ENCODE measurements at regions not wholly inside any gene's neighbourhood (a gene's known extent, or its start where the extent isn't known, plus 50 kb on each side); places are given as distances from the start of the nearest gene placed in this dataset.

GRCh38 chr5:5665225-5666075 is 243.0 kb downstream of the ICE1 start:
- no peak for DNase-seq

DNA sequence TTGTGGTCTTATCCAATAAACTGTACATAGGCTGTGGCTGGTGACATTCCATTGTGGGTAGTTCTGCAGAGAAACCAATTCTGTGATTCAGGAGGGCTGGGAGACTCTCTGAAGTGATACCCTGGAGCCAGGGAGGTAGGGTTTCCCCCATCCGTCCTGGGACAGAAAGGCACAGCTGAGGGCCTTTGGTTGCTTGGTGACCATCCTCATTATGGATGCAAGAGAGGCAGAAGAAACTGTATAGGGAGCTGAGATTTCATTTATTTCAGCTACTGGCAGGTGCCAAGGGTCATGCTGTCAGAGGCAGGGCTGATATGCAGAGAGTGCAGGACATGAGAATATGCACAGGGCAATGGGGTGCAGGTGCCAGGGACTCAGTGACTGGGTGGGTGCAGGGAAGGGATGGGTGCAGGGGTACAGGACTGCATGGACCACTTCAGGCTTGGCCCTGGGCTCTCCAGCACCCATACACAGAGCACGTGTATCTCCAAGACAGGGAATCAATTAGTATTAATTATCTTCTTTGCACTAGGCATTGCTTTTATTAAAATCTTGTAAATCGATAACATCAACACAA is 236.5 kb downstream of the ICE1 start:
- no peak for DNase-seq

- DNase-seq = no peak
Measured at GRCh38 chr5:5658226-5658625, 235.7 kb downstream of the ICE1 start.

GRCh38 chr5:5652181-5652580 is 229.7 kb downstream of the ICE1 start:
- no peak for DNase-seq

- no peak for DNase-seq
Measured at GRCh38 chr5:5650949-5651348, 228.5 kb downstream of the ICE1 start.

GRCh38 chr5:5650242-5650641 is 227.8 kb downstream of the ICE1 start:
- DNase-seq = no peak

- DNase-seq = no peak
Measured at GRCh38 chr5:5649641-5650040, 227.2 kb downstream of the ICE1 start.

DNA sequence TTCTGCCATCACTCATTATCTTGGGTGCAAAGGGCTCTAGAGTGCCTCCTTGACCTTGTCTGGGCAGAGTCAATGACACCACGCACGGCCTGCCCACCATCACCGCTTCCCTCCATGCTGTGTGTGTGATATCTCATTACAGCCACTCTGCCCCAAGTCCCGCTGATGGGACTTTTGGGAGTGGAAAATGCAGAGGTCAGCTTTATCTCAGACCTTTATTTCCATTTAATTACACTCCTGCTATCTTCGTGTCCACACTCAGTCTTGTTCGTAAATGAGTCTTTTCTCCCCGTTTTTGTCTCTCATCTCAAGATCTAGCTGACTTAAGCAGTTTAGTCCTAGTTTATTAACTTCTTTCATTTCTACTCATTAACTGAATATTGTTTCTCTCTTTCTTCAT is 226.2 kb downstream of the ICE1 start:
- no peak for DNase-seq

DNA sequence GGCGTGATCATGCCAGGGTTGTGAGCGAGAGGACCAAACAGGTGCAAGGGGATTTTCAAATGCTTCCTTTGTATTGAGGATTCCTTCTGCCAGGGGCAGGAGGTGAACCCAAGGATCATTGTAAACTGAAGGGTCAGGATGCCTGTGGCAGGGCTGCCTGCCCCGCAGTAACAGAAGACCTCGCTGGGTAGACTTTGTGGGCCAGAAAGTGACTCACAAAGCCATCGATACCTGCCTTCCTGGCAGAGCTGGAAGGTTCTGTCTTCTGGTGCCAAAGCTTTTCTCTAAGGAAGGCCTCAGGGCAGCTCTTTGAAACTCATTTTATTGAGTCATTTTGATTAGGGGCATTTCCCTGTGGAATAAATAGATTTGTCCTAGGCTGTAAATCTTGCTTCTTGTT is 223.4 kb downstream of the ICE1 start:
- no peak for DNase-seq

GRCh38 chr5:5645198-5645597 is 222.7 kb downstream of the ICE1 start:
- no peak for DNase-seq

DNA sequence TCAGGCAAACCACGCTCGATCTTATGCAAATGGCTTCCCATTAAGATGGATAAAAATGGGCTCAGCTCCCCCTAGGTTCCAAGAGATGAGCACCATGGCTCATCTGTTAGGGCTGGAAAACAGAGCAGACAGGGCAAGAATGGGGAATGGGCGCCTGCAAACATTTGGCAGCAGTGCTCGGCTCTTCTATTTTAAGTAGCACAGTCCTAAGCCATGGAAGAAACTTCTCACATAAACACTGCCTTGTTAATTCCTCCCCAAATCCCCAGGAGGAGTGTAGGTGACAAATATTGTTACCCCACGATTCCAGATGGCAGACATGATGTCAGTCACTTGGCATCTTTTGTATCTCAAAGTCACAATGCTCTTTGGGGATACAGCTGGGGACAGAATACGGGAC is 221.8 kb downstream of the ICE1 start:
- no peak for DNase-seq

DNA sequence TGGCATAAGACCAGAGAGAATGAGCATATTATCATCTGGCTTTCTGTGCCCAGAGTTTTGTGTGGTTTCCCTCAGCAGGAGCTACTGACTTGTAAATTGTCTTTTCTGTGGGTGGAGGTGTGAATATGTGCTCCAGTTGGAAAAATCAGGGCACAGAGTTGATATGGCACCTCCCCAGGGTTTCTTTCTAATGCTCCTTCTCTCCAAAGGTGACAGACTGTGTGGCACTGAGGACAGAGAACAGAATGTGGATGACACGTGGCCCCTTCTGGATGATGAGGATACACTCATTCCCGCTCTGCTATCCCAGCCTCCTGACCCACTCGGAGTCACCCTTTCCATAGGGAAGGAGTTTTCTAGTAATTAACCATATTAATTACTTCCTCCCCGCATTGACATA is 221.0 kb downstream of the ICE1 start:
- no peak for DNase-seq

- no peak for DNase-seq
Measured at GRCh38 chr5:5638211-5638610, 215.7 kb downstream of the ICE1 start.

- DNase-seq = no peak
Measured at GRCh38 chr5:5637173-5637572, 214.7 kb downstream of the ICE1 start.

- DNase-seq = no peak
Measured at GRCh38 chr5:5634817-5635216, 212.3 kb downstream of the ICE1 start.

GRCh38 chr5:5633579-5633978 is 211.1 kb downstream of the ICE1 start:
- no peak for DNase-seq

DNA sequence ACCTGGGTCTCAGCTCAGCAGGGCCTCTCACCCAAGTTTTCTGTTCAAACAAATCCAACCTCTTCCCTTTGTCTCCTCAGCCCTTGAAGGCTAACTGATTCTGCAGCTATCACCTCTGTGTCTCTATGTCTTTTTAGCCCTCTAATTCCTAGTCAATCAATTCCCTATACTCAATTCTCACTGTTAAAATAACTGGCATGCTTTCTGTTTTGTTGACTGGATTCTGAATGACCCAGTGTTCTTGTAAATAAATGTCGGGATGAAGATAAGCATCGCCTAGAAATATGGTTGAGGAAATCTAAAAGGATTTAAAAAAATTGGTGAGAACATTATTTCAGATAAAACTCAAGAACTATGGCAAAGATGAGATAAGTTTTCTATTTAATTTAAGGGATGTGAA is 210.2 kb downstream of the ICE1 start:
- no peak for DNase-seq

GRCh38 chr5:5629607-5629978 is 207.1 kb downstream of the ICE1 start:
- no peak for DNase-seq

GRCh38 chr5:5628866-5629606 is 206.6 kb downstream of the ICE1 start:
- DNase-seq = no peak

DNA sequence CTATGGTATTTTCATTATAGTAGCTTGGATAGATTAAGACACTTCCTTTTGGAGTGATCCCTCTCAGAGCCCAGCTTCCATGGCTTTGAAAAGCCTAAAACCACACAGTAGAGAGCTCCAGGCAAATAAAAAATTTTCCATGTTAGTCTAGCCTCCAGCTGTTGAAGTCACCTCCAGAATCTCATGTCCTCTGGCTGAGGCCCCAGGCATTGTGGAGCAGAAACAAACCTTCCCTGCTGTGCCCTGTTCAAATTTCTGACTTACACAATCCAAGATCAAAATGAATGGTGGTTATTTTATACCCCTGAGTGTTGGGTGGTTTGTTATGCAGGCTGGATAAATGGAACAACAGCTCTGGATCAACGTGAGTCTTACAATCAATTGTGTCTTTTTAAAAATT is 203.9 kb downstream of the ICE1 start:
- no peak for DNase-seq

- DNase-seq = no peak
Measured at GRCh38 chr5:5625491-5625890, 203.0 kb downstream of the ICE1 start.

DNA sequence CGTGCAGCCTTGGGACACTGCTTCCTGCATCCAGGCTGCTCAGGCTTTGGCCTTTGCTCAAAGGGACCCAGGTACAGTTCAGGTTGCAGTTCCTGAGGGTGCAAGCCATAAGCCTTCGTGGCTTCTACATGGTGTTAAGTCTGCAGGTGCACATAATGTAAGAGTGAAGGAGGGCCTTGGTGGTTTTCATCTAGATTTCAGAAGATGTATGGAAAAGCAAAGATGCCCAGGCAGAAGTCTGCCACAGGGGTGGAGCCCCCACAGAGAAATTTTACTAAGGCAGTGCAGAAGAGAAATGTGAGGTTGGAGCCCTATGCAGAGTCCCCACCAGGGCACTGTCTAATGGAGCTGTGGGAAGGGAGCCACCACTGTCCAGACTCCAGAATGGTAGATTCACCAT is 200.9 kb downstream of the ICE1 start:
- no peak for DNase-seq

- no peak for DNase-seq
Measured at GRCh38 chr5:5622806-5623205, 200.3 kb downstream of the ICE1 start.

DNA sequence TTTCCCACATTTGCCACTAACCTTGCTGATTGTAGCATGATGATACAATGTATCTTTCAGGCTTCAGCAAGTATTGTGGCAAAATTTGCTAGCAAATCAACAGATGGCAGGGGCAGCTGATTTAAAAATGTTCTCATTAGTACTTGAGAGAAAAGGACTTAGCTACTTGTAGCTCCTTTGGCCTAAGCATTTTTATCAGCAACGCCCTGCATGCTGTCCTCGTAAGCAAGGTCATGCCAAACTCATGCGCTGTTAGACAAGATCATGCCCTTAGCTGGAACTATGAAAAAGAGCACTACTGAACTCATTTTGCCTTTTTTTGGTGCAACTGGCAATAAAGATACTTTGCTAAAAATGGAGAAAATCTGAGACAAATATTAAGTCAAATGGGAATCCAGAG is 197.1 kb downstream of the ICE1 start:
- no peak for DNase-seq
